ENCODE measurements at regions not wholly inside any gene's neighbourhood (a gene's known extent, or its start where the extent isn't known, plus 50 kb on each side); places are given as distances from the start of the nearest gene placed in this dataset.

- no peak for TF ChIP-seq CTCF (IDR thresholded peaks at IDR 0.05; ENCODE audit: low read depth, low read length)
- no peak overlapping the region for H3K4me3 ChIP-seq (ENCODE audit: low read depth, low read length)
Measured at GRCh38 chr5:9832921-9833320, 202.8 kb upstream of the TAS2R1 start.

GRCh38 chr5:9831823-9832222, 201.7 kb upstream of the TAS2R1 start:
- TF ChIP-seq CTCF (IDR thresholded peaks at IDR 0.05; ENCODE audit: low read depth, low read length): no peak
- no peak overlapping the region for H3K4me3 ChIP-seq (ENCODE audit: low read depth, low read length)

- no peak for TF ChIP-seq CTCF (IDR thresholded peaks at IDR 0.05; ENCODE audit: low read depth, low read length)
Measured at GRCh38 chr5:9830184-9830583, 200.0 kb upstream of the TAS2R1 start.

GRCh38 chr5:9829621-9830020, 199.5 kb upstream of the TAS2R1 start:
- no peak for TF ChIP-seq CTCF (IDR thresholded peaks at IDR 0.05; ENCODE audit: low read depth, low read length)
- no peak overlapping the region for H3K4me3 ChIP-seq (ENCODE audit: low read depth, low read length)

More at GRCh38 chr5:9830184-9830583, 200.0 kb upstream of the TAS2R1 start:
- H3K4me3 ChIP-seq (ENCODE audit: low read depth, low read length): no peak overlapping the region

GRCh38 chr5:9820691-9821449, 190.7 kb upstream of the TAS2R1 start:
- no peak overlapping the region for H3K4me3 ChIP-seq (ENCODE audit: low read depth, low read length)
- no peak for TF ChIP-seq CTCF (IDR thresholded peaks at IDR 0.05; ENCODE audit: low read depth, low read length)

GRCh38 chr5:9818340-9818845, 188.2 kb upstream of the TAS2R1 start:
- H3K4me3 ChIP-seq (ENCODE audit: low read depth, low read length): no peak overlapping the region
- no peak for TF ChIP-seq CTCF (IDR thresholded peaks at IDR 0.05; ENCODE audit: low read depth, low read length)

- H3K4me3 ChIP-seq (ENCODE audit: low read depth, low read length): no peak overlapping the region
- no peak for TF ChIP-seq CTCF (IDR thresholded peaks at IDR 0.05; ENCODE audit: low read depth, low read length)
Measured at GRCh38 chr5:9817819-9818218, 187.7 kb upstream of the TAS2R1 start.

Data from WI38 (cell line).